ENCODE measurements at regions not wholly inside any gene's neighbourhood (a gene's known extent, or its start where the extent isn't known, plus 50 kb on each side); places are given as distances from the start of the nearest gene placed in this dataset.

DNA sequence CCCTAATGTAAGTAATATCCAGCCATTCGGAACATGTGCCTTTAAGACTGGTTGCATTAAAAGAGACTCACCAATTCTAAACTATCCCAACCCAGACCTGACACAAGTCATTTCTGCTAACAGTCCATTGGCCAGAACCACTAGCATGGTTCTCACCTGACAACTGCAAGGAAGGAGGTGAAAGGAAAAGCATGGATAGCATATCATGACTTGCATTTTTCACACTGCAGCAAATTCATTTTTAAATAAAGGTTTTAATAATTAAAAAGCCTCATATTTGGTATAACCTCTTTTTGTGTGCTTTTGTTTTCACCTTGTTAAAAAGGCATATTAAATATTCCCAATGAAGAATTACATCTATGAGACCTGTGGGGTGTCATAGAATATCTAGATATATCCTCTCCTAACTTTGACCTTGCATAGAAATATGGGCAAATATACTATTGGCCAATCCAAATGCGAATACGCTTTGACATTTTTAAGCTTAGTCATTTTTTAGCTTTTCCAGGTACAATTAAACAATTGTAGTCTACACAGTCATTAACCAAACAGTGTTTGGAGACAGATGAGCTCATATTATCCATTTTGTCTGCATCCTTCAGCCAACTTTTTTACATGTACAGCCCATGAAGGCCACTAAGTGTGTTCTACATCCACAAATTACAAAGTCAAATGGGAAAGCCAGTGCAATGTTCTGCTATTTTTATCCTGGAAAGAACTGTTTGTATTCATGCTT is 295.3 kb downstream of the PDGFC start:
- no peak overlapping the region for H2BK20ac ChIP-seq (ENCODE audit: low read depth, low read length)
- POLR2A ChIA-PET (ENCODE audit: unreplicated experiment) = no interaction called here
- H3K27me3 ChIP-seq (ENCODE audit: control insufficient read depth, insufficient read depth, low read length) = no peaks in the 10 kb centered on the region
- no peak overlapping the region for H3K9ac ChIP-seq (ENCODE audit: low read depth, low read length)
- H3K27ac ChIP-seq (ENCODE audit: insufficient read depth, low read length) = no peak overlapping the region
- no peak overlapping the region for H3K23ac ChIP-seq (ENCODE audit: low read depth, low read length)
- no peak overlapping the region for H3K14ac ChIP-seq (replicated peaks; ENCODE audit: low read depth, low read length)
- CTCF ChIA-PET = interaction anchor here (0.7 kb wide), 1 partner anchor 538 kb away, joined by 3 read pairs; no protein-coding TSS in a partner anchor
- no peak overlapping the region for H3K4me3 ChIP-seq (ENCODE audit: insufficient read depth, low read depth, low read length)
- no peak overlapping the region for H2BK120ac ChIP-seq (ENCODE audit: low read depth, low read length)
- no peaks in the 10 kb centered on the region for H4K20me1 ChIP-seq (ENCODE audit: insufficient read depth, low read length)
- in situ Hi-C loops (cut with MboI; ENCODE audit: low sequenced_read_pairs) = no loop called here
- dilution Hi-C loops (cut with HindIII; ENCODE audit: low sequenced_read_pairs, unreplicated experiment) = no loop called here
- no peak overlapping the region for H3K4me2 ChIP-seq (ENCODE audit: low read depth, low read length)
- DNase-seq = no peak
- no peak overlapping the region for H2AK9ac ChIP-seq (replicated peaks; ENCODE audit: low read depth, low read length, poor library complexity)
- no peak overlapping the region for H3K56ac ChIP-seq (ENCODE audit: extremely low read depth, insufficient read depth, low read length)
- WGBS, 2 experiments (ENCODE audit: extremely low coverage in 2 of 2, insufficient read length in 1 of 2) = 100% methylated on average over 2 of the region's 3 CpGs; no CpG with 5 or more reads in 1 of the 2 experiments
- no peaks in the 10 kb centered on the region for H3K9me1 ChIP-seq (ENCODE audit: insufficient read depth, low read length)
- H4K91ac ChIP-seq (ENCODE audit: insufficient read depth, low read depth, low read length) = no peak overlapping the region
- H2AK5ac ChIP-seq (ENCODE audit: low read depth, low read length) = no peak overlapping the region
- no peak overlapping the region for H2AFZ ChIP-seq (replicated peaks; ENCODE audit: low read length, poor library complexity)
- no TSS peak for BruUV-seq (replicated peaks)
- no peak for TF ChIP-seq MAFK (IDR thresholded peaks at IDR 0.05; ENCODE audit: low read depth, low read length)
- TF ChIP-seq, protein P1, sequence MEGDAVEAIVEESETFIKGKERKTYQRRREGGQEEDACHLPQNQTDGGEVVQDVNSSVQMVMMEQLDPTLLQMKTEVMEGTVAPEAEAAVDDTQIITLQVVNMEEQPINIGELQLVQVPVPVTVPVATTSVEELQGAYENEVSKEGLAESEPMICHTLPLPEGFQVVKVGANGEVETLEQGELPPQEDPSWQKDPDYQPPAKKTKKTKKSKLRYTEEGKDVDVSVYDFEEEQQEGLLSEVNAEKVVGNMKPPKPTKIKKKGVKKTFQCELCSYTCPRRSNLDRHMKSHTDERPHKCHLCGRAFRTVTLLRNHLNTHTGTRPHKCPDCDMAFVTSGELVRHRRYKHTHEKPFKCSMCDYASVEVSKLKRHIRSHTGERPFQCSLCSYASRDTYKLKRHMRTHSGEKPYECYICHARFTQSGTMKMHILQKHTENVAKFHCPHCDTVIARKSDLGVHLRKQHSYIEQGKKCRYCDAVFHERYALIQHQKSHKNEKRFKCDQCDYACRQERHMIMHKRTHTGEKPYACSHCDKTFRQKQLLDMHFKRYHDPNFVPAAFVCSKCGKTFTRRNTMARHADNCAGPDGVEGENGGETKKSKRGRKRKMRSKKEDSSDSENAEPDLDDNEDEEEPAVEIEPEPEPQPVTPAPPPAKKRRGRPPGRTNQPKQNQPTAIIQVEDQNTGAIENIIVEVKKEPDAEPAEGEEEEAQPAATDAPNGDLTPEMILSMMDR (conservative IDR thresholded peaks at IDR 0.05; ENCODE audit: low read depth, low read length) = no peak
- TF ChIP-seq BHLHE40 (IDR thresholded peaks at IDR 0.05; ENCODE audit: low read depth, low read length) = no peak
- TF ChIP-seq, protein P2, sequence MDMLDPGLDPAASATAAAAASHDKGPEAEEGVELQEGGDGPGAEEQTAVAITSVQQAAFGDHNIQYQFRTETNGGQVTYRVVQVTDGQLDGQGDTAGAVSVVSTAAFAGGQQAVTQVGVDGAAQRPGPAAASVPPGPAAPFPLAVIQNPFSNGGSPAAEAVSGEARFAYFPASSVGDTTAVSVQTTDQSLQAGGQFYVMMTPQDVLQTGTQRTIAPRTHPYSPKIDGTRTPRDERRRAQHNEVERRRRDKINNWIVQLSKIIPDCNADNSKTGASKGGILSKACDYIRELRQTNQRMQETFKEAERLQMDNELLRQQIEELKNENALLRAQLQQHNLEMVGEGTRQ (IDR thresholded peaks at IDR 0.05; ENCODE audit: low read depth, low read length) = no peak
- no peak for TF ChIP-seq POLR2A (IDR thresholded peaks at IDR 0.05; ENCODE audit: low read depth, low read length)
- no peak for TF ChIP-seq MXI1 (IDR thresholded peaks at IDR 0.05; ENCODE audit: borderline replicate concordance, low read depth, low read length)
- peak; percentile 71 for TF ChIP-seq NFE2L2 (IDR thresholded peaks at IDR 0.05; ENCODE audit: low read depth, low read length)
- TF ChIP-seq RFX5 (IDR thresholded peaks at IDR 0.05; ENCODE audit: low read depth, low read length) = no peak
- no peaks in the 10 kb centered on the region for H3K36me3 ChIP-seq (ENCODE audit: control insufficient read depth, insufficient read depth, low read length)
- no peaks in the 10 kb centered on the region for H3K79me1 ChIP-seq (ENCODE audit: low read depth in 1 of 2, low read length in 2 of 2)
- intact Hi-C loops (cut with micrococcal nuclease) = no loop called here
- no peak overlapping the region for H2BK5ac ChIP-seq (ENCODE audit: low read depth, low read length, poor library complexity, severe bottlenecking)
- no peak overlapping the region for H3K4ac ChIP-seq (ENCODE audit: low read depth, low read length)
- no peaks in the 10 kb centered on the region; the same call in 1 of the 2 replicates for H3K4me1 ChIP-seq (ENCODE audit: control insufficient read depth, insufficient read depth, low read length)
- no peak for ATAC-seq (ENCODE audit: low read depth)
- H4K5ac ChIP-seq (ENCODE audit: low read depth, low read length) = no peak overlapping the region
- H4K8ac ChIP-seq (ENCODE audit: low read depth in 2 of 2, low read length in 2 of 2) = no peak overlapping the region
- H2BK15ac ChIP-seq (ENCODE audit: low read depth, low read length) = no peak overlapping the region
- no peak overlapping the region for H3K18ac ChIP-seq (ENCODE audit: low read depth, low read length)
- no peaks in the 10 kb centered on the region for H3K9me3 ChIP-seq (ENCODE audit: control insufficient read depth, insufficient read depth, low read length)
